ENCODE measurements at regions not wholly inside any gene's neighbourhood (a gene's known extent, or its start where the extent isn't known, plus 50 kb on each side); places are given as distances from the start of the nearest gene placed in this dataset.
A peak's percentile ranks its signal among the peaks of the same experiment; 100 is the strongest.

GRCh38 chr12:126773491-126773890 is 1493.5 kb upstream of the TMEM132C start:
- TF ChIP-seq, protein P1, sequence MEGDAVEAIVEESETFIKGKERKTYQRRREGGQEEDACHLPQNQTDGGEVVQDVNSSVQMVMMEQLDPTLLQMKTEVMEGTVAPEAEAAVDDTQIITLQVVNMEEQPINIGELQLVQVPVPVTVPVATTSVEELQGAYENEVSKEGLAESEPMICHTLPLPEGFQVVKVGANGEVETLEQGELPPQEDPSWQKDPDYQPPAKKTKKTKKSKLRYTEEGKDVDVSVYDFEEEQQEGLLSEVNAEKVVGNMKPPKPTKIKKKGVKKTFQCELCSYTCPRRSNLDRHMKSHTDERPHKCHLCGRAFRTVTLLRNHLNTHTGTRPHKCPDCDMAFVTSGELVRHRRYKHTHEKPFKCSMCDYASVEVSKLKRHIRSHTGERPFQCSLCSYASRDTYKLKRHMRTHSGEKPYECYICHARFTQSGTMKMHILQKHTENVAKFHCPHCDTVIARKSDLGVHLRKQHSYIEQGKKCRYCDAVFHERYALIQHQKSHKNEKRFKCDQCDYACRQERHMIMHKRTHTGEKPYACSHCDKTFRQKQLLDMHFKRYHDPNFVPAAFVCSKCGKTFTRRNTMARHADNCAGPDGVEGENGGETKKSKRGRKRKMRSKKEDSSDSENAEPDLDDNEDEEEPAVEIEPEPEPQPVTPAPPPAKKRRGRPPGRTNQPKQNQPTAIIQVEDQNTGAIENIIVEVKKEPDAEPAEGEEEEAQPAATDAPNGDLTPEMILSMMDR (conservative IDR thresholded peaks at IDR 0.05): no peak
- TF ChIP-seq ZFX (IDR thresholded peaks at IDR 0.05): no peak
- H3K27ac ChIP-seq: no peak overlapping the region

- no peak overlapping the region for H3K27ac ChIP-seq
- TF ChIP-seq, protein P1 (conservative IDR thresholded peaks at IDR 0.05): no peak
- TF ChIP-seq ZFX (IDR thresholded peaks at IDR 0.05): no peak
Observed at GRCh38 chr12:126776026-126776655, 1490.8 kb upstream of the TMEM132C start.

- no peak overlapping the region for H3K27ac ChIP-seq
- TF ChIP-seq, protein P1 (conservative IDR thresholded peaks at IDR 0.05): no peak
- TF ChIP-seq ZFX (IDR thresholded peaks at IDR 0.05): no peak
Observed at GRCh38 chr12:126780343-126780742, 1486.6 kb upstream of the TMEM132C start.

GRCh38 chr12:126781593-126781992 is 1485.4 kb upstream of the TMEM132C start:
- TF ChIP-seq, protein P1 (conservative IDR thresholded peaks at IDR 0.05): no peak
- TF ChIP-seq ZFX (IDR thresholded peaks at IDR 0.05): no peak

GRCh38 chr12:126782083-126782482 is 1484.9 kb upstream of the TMEM132C start:
- H3K27ac ChIP-seq: no peak overlapping the region
- TF ChIP-seq, protein P1 (conservative IDR thresholded peaks at IDR 0.05): no peak
- no peak for TF ChIP-seq ZFX (IDR thresholded peaks at IDR 0.05)

More at GRCh38 chr12:126781593-126781992, 1485.4 kb upstream of the TMEM132C start:
- no peak overlapping the region for H3K27ac ChIP-seq

DNA sequence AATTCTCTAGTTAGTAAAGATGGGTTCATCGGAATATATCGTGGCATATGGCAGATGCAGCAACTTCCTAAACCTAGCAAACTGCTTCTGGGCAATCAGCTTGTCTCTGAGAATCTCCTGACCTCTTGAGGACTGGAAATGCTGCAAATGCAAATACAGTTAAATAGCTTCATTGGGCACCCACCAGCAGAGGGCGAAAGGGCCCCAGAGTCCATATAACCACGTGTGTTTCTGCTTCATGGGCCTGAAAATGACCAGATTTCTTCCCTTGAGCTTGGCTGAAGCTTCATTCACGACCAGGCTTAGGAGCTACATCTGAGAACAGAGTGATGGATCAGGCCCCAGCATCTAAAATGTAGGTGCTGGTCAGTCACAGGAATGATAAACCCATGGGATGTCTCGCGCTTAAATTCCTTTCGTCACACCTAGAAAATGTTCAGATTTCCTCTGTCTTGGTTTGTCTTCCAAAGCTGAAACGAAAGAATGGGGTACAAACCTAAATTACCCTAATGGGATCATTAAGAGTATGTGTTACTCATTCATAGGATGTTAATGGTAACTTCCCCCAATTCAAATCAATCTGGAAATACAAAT is 1482.5 kb upstream of the TMEM132C start:
- H3K27ac ChIP-seq: no peak overlapping the region
- TF ChIP-seq ZFX (IDR thresholded peaks at IDR 0.05): no peak
- TF ChIP-seq, protein P1 (conservative IDR thresholded peaks at IDR 0.05): peak; percentile 79

DNA sequence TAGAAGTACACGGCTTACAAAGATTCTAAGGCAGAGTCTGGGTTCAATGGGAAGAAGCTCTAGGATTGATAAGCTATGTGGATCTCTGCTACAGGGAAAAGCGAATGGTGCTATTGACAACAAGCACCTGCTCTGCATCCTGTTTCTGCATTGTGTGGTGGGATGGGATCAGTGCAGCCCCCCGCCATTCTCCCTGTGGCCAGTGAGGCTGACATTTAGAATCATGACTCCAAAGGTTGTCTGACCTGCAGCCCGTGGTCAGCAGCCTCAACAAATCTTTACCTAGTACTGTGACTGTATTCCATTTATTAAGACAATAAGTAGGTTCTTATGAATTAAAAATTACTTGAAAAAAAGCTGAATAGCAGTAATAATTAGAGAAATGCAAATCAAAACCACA is 1477.0 kb upstream of the TMEM132C start:
- TF ChIP-seq, protein P1 (conservative IDR thresholded peaks at IDR 0.05): no peak
- no peak for TF ChIP-seq ZFX (IDR thresholded peaks at IDR 0.05)
- no peak overlapping the region for H3K27ac ChIP-seq
